Endothelial cell of umbilical vein (primary cell): ENCODE measurements at regions not wholly inside any gene's neighbourhood (a gene's known extent, or its start where the extent isn't known, plus 50 kb on each side); places are given as distances from the start of the nearest gene placed in this dataset.

Experiments used
- BruUV-seq: library from RNA; stranded (reverse); fragments of 400-500 nt; replicated peaks from 2 replicates; lab custom pipeline; 2021; lab: Mats Ljungman, UMichigan
- CTCF ChIA-PET: fragments of 300-600, 350-600 bp; sonication (Branson Sonifier 250); formaldehyde crosslinking; loops from one replicate; lab custom pipeline; 2021; ENCODE audit warnings: antibody characterized with exemption, inconsistent platforms; lab: Charles Lee
- POLR2A ChIA-PET: fragments of 300-600, 350-600 bp; sonication (Branson Sonifier 250); formaldehyde crosslinking; loops from one replicate; lab custom pipeline; 2021; ENCODE audit warnings: antibody characterized with exemption, inconsistent platforms; lab: Charles Lee
- DNase-seq: peaks from one replicate; pipeline ENCODE4 v3.0.0-alpha.2; 2011; ENCODE audit warnings: low read depth, low spot score
- FAIRE-seq: peaks from 2 replicates; lab custom pipeline; 2011; peaks lifted over from hg19 to GRCh38; lab: Jason Lieb, UNC
- H2AFZ ChIP-seq: 2 replicates; pipeline ENCODE4 v1.6.0; 2012; ENCODE audit warnings: low read depth, low read length, control low read depth, inconsistent platforms
- H3K27ac ChIP-seq: 2 replicates; pipeline ENCODE4 v1.5.1; 2011; ENCODE audit warnings: low read depth, mild to moderate bottlenecking, control low read depth, low read length, moderate library complexity; ENCODE audit not compliant: insufficient read depth
- H3K27me3 ChIP-seq, 2 experiments: 2 replicates each; pipeline versions ENCODE4 v1.6.0 to v1.6.1; 2011; ENCODE audit warnings: low read length in 2 of 2, mixed read lengths in 1 of 2; ENCODE audit not compliant: control insufficient read depth in 2 of 2, insufficient read depth in 2 of 2
- H3K36me3 ChIP-seq, 2 experiments: 2 replicates in 1 of 2; 3 replicates in 1 of 2; pipeline ENCODE4 v1.5.1; 2011; ENCODE audit warnings: low read length in 2 of 2, mild to moderate bottlenecking in 1 of 2, moderate library complexity in 1 of 2; ENCODE audit not compliant: control insufficient read depth in 2 of 2, insufficient read depth in 2 of 2; ENCODE audit errors: extremely low read depth in 1 of 2
- H3K4me1 ChIP-seq: 3 replicates; pipeline ENCODE4 v1.5.1; 2011; ENCODE audit warnings: mild to moderate bottlenecking, low read length; ENCODE audit not compliant: control insufficient read depth, insufficient read depth; ENCODE audit errors: extremely low read depth
- H3K4me2 ChIP-seq: 2 replicates; pipeline ENCODE4 v1.6.1; 2011; ENCODE audit warnings: low read length, control low read depth, mixed read lengths; ENCODE audit not compliant: insufficient read depth
- H3K4me3 ChIP-seq, 3 experiments: fragments of 200-600 bp in 1 of 3; sonication (generic), shearing (Covaris generic) in 1 of 3; replicated peaks in 1 of 3; 2 replicates each; pipeline ENCODE4 v1.5.1; 2011 to 2016; ENCODE audit warnings: control low read depth in 3 of 3, low read length in 3 of 3, mild to moderate bottlenecking in 2 of 3, inconsistent platforms in 1 of 3, low read depth in 1 of 3, moderate library complexity in 1 of 3; ENCODE audit not compliant: insufficient read depth in 1 of 3
- H3K79me2 ChIP-seq: 2 replicates; pipeline ENCODE4 v1.6.0; 2012; ENCODE audit warnings: low read length, inconsistent platforms; ENCODE audit not compliant: control insufficient read depth, insufficient read depth
- H3K9ac ChIP-seq: replicated peaks from 2 replicates; pipeline ENCODE3; 2011; ENCODE audit warnings: low read length, control low read depth; ENCODE audit not compliant: insufficient read depth; ENCODE audit errors: extremely low read depth
- H3K9me1 ChIP-seq: replicated peaks from 3 replicates; pipeline ENCODE4 v1.6.0; 2011; ENCODE audit warnings: mild to moderate bottlenecking, low read length; ENCODE audit not compliant: control insufficient read depth, insufficient read depth; ENCODE audit errors: extremely low read depth
- H3K9me3 ChIP-seq: replicated peaks from 2 replicates; pipeline ENCODE4 v1.5.1; 2012; ENCODE audit warnings: low read length, inconsistent platforms; ENCODE audit not compliant: control insufficient read depth, insufficient read depth
- H4K20me1 ChIP-seq: replicated peaks from 2 replicates; pipeline ENCODE3; 2011; ENCODE audit warnings: mild to moderate bottlenecking, low read length; ENCODE audit not compliant: control insufficient read depth, insufficient read depth; ENCODE audit errors: extremely low read depth
- EZH2 ChIP-seq: IDR thresholded peaks from 2 replicates; pipeline ENCODE4 v1.6.1; 2012; ENCODE audit warnings: borderline replicate concordance, low read depth, mild to moderate bottlenecking, moderate library complexity, low read length, inconsistent platforms; ENCODE audit not compliant: severe bottlenecking
- FOS ChIP-seq: IDR thresholded peaks from 2 replicates; pipeline ENCODE4 v1.6.1; 2011; ENCODE audit warnings: mild to moderate bottlenecking, low read length, moderate library complexity, borderline replicate concordance; ENCODE audit not compliant: insufficient read depth
- GATA2 ChIP-seq: IDR thresholded peaks from 2 replicates; pipeline ENCODE4 v1.7.0; 2011; ENCODE audit warnings: low read depth, mild to moderate bottlenecking, moderate library complexity, mixed read lengths, low read length; ENCODE audit not compliant: insufficient read length, insufficient read depth
- JUN ChIP-seq: IDR thresholded peaks from 2 replicates; pipeline ENCODE4 v1.6.1; 2011; ENCODE audit warnings: borderline replicate concordance, low read depth; ENCODE audit not compliant: insufficient read length, insufficient read depth
- MYC ChIP-seq: IDR thresholded peaks from one replicate; pipeline ENCODE4 v1.6.1; 2011; ENCODE audit warnings: mild to moderate bottlenecking, low read depth, low read length
- POLR2A ChIP-seq: IDR thresholded peaks from 2 replicates; pipeline ENCODE4 v1.6.1; 2012; ENCODE audit warnings: low read depth, mild to moderate bottlenecking, control low read depth, low read length
- POLR2AphosphoS5 ChIP-seq: IDR thresholded peaks from 2 replicates; pipeline ENCODE4 v1.6.1; 2012; ENCODE audit warnings: low read depth, mild to moderate bottlenecking, control low read depth, low read length, moderate library complexity; ENCODE audit not compliant: insufficient read depth
- dilution Hi-C: fragments of 300-500 bp; cut with MboI; formaldehyde crosslinking; loops from one replicate; pipeline ENCODE4 v1.15.0; 2019; ENCODE audit warnings: low sequenced_read_pairs; ENCODE audit not compliant: extremely low pct_ligation_motif_present
- intact Hi-C: fragments of 100-400 bp; cut with micrococcal nuclease; formaldehyde crosslinking; loops from one replicate; pipeline ENCODE4 v1.10.0; 2022
- TF ChIP-seq, protein P1 (sequence below), 2 donors: IDR thresholded peaks; 1 replicate in 1 of 2; 2 replicates in 1 of 2; pipeline ENCODE4 v1.5.1; 2011; ENCODE audit warnings: low read length in 2 of 2, mild to moderate bottlenecking in 2 of 2, moderate library complexity in 2 of 2, control low read depth in 1 of 2, inconsistent platforms in 1 of 2, low read depth in 1 of 2; ENCODE audit not compliant: insufficient read depth in 1 of 2; ENCODE audit errors: extremely low read depth in 1 of 2
- TF ChIP-seq, protein P2 (sequence below): IDR thresholded peaks from 2 replicates; pipeline ENCODE4 v1.6.1; 2011; ENCODE audit not compliant: insufficient read depth, insufficient read length

DNA sequence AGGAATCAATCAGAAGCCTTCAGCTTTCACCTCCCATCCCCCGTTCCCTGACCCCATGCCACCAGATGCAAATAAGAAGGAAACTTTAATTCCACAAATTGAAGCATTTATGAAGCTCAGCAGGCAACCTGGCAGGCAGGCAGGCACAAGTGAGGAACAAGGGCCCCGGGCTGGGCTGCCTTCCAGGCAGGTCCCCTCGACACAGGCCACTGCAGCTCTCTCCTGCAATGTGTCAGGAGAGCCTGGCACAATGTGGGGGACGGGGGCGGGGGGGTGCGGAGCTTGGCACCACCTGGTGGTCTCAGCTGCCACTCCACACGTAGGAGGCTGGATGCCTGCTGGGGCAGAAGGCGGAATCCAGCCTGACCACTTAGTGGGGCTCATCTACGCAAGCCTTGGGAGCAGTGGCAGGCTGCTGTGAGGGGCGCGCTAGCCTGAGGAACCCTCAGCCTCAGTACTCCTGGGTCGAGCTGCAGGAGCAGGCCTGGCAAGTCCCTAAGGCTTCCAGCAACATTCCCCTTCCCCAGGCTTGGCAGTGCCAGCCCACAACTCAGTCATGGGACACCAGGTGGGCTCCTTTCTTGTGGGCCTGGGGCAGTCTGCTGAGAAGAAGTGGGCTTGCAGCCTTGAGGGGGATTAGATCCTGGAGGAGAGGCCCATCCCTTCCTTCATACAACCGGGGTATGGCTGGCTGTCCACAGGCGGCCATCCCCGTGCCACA is 50.2 kb upstream of the KCNMB1 start:
- no peaks in the 10 kb centered on the region for H3K79me2 ChIP-seq
- no peak overlapping the region for H2AFZ ChIP-seq
- BruUV-seq, result no TSS peak
- H3K4me1 ChIP-seq, result no peaks in the 10 kb centered on the region
- H3K9ac ChIP-seq, result no peak overlapping the region
- DNase-seq, result no peak
- no peaks in the 10 kb centered on the region for H3K9me3 ChIP-seq
- H3K9me1 ChIP-seq, result no peaks in the 10 kb centered on the region
- dilution Hi-C loops, result no loop called here
- intact Hi-C loops, result loop anchor here (5.0 kb wide), 1 partner anchor 113 kb away; no protein-coding TSS in a partner anchor
- no peak overlapping the region for H3K4me3 ChIP-seq
- TF ChIP-seq, protein P1, sequence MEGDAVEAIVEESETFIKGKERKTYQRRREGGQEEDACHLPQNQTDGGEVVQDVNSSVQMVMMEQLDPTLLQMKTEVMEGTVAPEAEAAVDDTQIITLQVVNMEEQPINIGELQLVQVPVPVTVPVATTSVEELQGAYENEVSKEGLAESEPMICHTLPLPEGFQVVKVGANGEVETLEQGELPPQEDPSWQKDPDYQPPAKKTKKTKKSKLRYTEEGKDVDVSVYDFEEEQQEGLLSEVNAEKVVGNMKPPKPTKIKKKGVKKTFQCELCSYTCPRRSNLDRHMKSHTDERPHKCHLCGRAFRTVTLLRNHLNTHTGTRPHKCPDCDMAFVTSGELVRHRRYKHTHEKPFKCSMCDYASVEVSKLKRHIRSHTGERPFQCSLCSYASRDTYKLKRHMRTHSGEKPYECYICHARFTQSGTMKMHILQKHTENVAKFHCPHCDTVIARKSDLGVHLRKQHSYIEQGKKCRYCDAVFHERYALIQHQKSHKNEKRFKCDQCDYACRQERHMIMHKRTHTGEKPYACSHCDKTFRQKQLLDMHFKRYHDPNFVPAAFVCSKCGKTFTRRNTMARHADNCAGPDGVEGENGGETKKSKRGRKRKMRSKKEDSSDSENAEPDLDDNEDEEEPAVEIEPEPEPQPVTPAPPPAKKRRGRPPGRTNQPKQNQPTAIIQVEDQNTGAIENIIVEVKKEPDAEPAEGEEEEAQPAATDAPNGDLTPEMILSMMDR (IDR thresholded peaks at IDR 0.05; ENCODE audit: extremely low read depth in 1 of 2, insufficient read depth in 1 of 2, low read depth in 1 of 2, low read length in 2 of 2), result no peak
- TF ChIP-seq FOS (no peak), GATA2 (no peak), JUN (no peak), POLR2A (no peak), MYC (no peak), POLR2AphosphoS5 (no peak), EZH2 (no peak)
- TF ChIP-seq, protein P2, sequence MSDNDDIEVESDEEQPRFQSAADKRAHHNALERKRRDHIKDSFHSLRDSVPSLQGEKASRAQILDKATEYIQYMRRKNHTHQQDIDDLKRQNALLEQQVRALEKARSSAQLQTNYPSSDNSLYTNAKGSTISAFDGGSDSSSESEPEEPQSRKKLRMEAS, result no peak
- H3K27me3 ChIP-seq, result no peaks in the 10 kb centered on the region
- no peak for FAIRE-seq
- H4K20me1 ChIP-seq, result no peaks in the 10 kb centered on the region
- no peak overlapping the region for H3K4me2 ChIP-seq
- H3K36me3 ChIP-seq, result no peaks in the 10 kb centered on the region
- ChIA-PET POLR2A (no interaction called here), CTCF (interaction anchor here (1.2 to 1.6 kb wide), 5 partner anchors 16 to 194 kb away, joined by 3 to 7 read pairs (median 4); no protein-coding TSS in a partner anchor)
- H3K27ac ChIP-seq, result no peak overlapping the region
